Lung (tissue), 11 donors: ENCODE measurements at regions not wholly inside any gene's neighbourhood (a gene's known extent, or its start where the extent isn't known, plus 50 kb on each side); places are given as distances from the start of the nearest gene placed in this dataset.
"Not testable (repeated sequence)": the region's sequence is repeated elsewhere in the genome, so short reads cannot be mapped to it uniquely, and the experiment has no call there.

Source experiments
- ATAC-seq: fragments of 200-7000 bp; cut with Tn5 transposase; one replicate; pipeline ENCODE4 v1.9.1; 2020; ENCODE audit warnings: moderate number of reproducible peaks; ENCODE audit not compliant: insufficient read depth, low FRiP score
- DNase-seq, 3 donors: peaks; one replicate each; pipeline ENCODE4 v3.0.0-alpha.2; 2013 to 2017
- H3K27ac ChIP-seq, 2 donors: one replicate each; pipeline ENCODE4 v1.5.1; 2013; ENCODE audit warnings: mild to moderate bottlenecking in 2 of 2, moderate library complexity in 2 of 2, control low read depth in 1 of 2, inconsistent platforms in 1 of 2, low read depth in 1 of 2, low read length in 1 of 2
- H3K27me3 ChIP-seq, 3 donors: one replicate each; pipeline ENCODE4 v1.5.1; 2013; ENCODE audit warnings: low read length in 2 of 3; ENCODE audit not compliant: control insufficient read depth in 3 of 3, insufficient read depth in 3 of 3
- H3K36me3 ChIP-seq, 4 donors: one replicate each; pipeline ENCODE4 v1.5.1; 2013; ENCODE audit warnings: low read length in 4 of 4, mild to moderate bottlenecking in 1 of 4, moderate library complexity in 1 of 4; ENCODE audit not compliant: control insufficient read depth in 4 of 4, insufficient read depth in 4 of 4
- H3K4me1 ChIP-seq, 5 donors: one replicate each; pipeline ENCODE4 v1.5.1; 2013; ENCODE audit warnings: low read length in 5 of 5, mild to moderate bottlenecking in 2 of 5, moderate library complexity in 1 of 5; ENCODE audit not compliant: control insufficient read depth in 5 of 5, insufficient read depth in 5 of 5
- H3K4me3 ChIP-seq: one replicate; pipeline ENCODE4 v1.5.1; 2013; ENCODE audit warnings: mild to moderate bottlenecking, control low read depth, moderate library complexity
- H3K9ac ChIP-seq, 2 donors: one replicate each; pipeline ENCODE4 v1.5.1; 2013; ENCODE audit warnings: low read length in 2 of 2, control low read depth in 1 of 2; ENCODE audit not compliant: insufficient read depth in 1 of 2
- H3K9me3 ChIP-seq, 4 donors: one replicate each; pipeline ENCODE4 v1.5.1; 2013; ENCODE audit warnings: low read length in 3 of 4, mild to moderate bottlenecking in 1 of 4, moderate library complexity in 1 of 4; ENCODE audit not compliant: control insufficient read depth in 4 of 4, insufficient read depth in 3 of 4
- WGBS, 2 donors: extraction: QIAGEN DNeasy Blood & Tissue Kit; methylation state at CpG; one replicate each; pipeline ENCODE4 v1.1.7; 2013; 5-methylcytosine and 5-hydroxymethylcytosine counted together
- TF ChIP-seq, protein P1 (sequence below): IDR thresholded peaks from 2 replicates; pipeline ENCODE4 v1.5.1; 2012; ENCODE audit warnings: mild to moderate bottlenecking; ENCODE audit errors: control extremely low read depth, extremely low read depth
- donor health status: control.
- donor health status: control.
- donor health status: Bipolar disorder and iron deficiency.
- donor health status: healthy.
- donor health status: DM: yes; HTN: yes; CAD: no.

DNA sequence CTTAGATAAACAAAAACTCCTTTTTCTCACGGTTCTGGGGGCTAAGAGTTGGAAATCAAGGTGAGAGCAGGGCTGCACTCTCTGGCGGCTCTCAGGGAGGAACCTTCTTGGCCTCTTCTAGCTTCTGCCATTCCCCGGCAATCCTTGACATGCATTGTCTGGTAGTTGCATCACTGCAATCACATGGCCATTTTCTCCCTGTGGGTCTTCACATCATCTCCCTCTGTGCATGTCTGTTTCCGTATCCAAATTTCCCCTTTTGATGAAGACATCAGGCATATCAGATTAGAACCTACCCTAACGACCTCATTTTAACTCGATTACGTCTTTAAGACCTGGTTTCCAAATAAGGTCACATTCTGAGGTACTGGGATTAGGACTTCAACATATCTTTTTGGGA, 129.2 kb upstream of the MAN2A1 start:
- no peak for ATAC-seq
- DNase-seq = no peak
- no peak overlapping the region for H3K4me3 ChIP-seq
- H3K9me3 ChIP-seq = no peaks in the 10 kb centered on the region
- H3K36me3 ChIP-seq = no peaks in the 10 kb centered on the region
- no peaks in the 10 kb centered on the region for H3K4me1 ChIP-seq
- no peaks in the 10 kb centered on the region for H3K27me3 ChIP-seq
- no peak overlapping the region for H3K9ac ChIP-seq
- WGBS, 2 donors = 86 to 91% methylated on average over 7 of the region's 7 CpGs
- TF ChIP-seq, protein P1, sequence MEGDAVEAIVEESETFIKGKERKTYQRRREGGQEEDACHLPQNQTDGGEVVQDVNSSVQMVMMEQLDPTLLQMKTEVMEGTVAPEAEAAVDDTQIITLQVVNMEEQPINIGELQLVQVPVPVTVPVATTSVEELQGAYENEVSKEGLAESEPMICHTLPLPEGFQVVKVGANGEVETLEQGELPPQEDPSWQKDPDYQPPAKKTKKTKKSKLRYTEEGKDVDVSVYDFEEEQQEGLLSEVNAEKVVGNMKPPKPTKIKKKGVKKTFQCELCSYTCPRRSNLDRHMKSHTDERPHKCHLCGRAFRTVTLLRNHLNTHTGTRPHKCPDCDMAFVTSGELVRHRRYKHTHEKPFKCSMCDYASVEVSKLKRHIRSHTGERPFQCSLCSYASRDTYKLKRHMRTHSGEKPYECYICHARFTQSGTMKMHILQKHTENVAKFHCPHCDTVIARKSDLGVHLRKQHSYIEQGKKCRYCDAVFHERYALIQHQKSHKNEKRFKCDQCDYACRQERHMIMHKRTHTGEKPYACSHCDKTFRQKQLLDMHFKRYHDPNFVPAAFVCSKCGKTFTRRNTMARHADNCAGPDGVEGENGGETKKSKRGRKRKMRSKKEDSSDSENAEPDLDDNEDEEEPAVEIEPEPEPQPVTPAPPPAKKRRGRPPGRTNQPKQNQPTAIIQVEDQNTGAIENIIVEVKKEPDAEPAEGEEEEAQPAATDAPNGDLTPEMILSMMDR = no peak
- no peak overlapping the region for H3K27ac ChIP-seq

DNA sequence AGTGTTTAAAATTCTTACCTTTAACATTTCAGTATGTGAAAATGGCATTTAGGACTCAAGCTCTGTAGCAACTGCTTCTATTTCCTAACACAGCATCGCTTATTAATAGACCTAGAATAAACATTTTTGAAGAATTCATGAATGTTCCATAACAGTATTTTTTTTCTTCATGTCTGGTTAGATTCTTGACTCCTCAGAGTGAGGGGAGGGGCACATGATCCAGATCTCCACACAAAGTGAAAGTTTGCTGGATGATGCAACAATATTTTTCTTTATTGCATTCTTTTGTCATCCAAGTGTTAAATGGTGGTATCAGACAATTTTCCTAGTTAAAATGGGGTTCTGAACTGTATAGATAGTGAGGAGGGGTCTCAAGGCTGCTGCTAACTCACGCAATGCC, 130.8 kb upstream of the MAN2A1 start:
- H3K4me3 ChIP-seq = no peak overlapping the region
- H3K27ac ChIP-seq = no peak overlapping the region
- ATAC-seq (no peak), DNase-seq (peak in 2 of 3 donors; percentile 9 to 29)
- H3K9me3 ChIP-seq = no peaks in the 10 kb centered on the region
- H3K4me1 ChIP-seq = no peaks in the 10 kb centered on the region
- WGBS, 2 donors = 89 to 92% methylated on average over 2 of the region's 2 CpGs
- no peaks in the 10 kb centered on the region for H3K36me3 ChIP-seq
- TF ChIP-seq, protein P1 = no peak
- H3K9ac ChIP-seq = no peak overlapping the region
- no peaks in the 10 kb centered on the region for H3K27me3 ChIP-seq

DNA sequence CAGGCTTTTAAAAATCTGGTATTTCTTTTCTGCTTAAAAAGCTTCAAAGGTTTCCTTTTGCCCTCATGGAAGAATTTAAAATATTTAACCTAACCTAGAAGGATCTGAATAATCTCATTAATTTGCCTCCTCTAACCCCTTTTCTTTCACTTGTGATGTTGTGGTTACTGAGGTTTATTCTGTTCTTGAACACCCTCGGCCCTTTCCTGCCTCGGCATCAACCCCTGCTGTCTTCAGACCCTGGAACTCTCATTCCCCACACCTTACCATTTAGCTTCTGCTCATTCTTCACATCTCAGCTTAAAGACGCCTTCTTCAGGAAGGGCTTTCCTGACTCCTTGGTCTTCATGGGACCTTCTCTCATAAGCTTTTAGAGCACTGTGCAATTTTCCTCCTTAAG, 131.4 kb upstream of the MAN2A1 start:
- Histone ChIP-seq H3K27me3 (no peaks in the 10 kb centered on the region), H3K27ac (no peak overlapping the region), H3K4me1 (no peaks in the 10 kb centered on the region), H3K9me3 (no peaks in the 10 kb centered on the region), H3K36me3 (no peaks in the 10 kb centered on the region), H3K4me3 (no peak overlapping the region), H3K9ac (no peak overlapping the region)
- 43 to 55% methylated on average over 3 of the region's 3 CpGs for whole genome bisulfite sequencing, 2 donors
- DNase-seq = no peak
- TF ChIP-seq, protein P1 = no peak
- no peak for ATAC-seq

DNA sequence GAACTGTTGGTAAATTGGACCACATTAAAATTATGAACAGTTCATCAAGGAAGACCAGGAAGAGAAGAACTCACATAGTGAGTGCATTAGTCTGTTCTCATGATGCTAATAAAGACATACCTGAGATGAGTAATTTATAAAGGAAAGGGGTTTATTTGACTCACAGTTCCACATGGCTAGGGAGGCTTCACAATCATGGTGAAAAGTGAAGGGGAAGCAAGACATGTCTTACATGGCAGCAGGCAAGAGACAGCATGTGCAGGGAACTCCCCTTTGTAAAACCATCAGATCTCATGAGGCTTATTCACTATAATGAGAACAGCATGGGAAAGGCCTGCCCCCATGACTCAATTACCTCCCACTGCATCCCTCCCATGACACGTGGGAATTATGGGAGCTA, 135.9 kb upstream of the MAN2A1 start:
- Histone ChIP-seq H3K4me3 (no peak overlapping the region), H3K27me3 (no peaks in the 10 kb centered on the region), H3K9ac (no peak overlapping the region), H3K27ac (no peak overlapping the region), H3K4me1 (no peaks in the 10 kb centered on the region), H3K9me3 (peaks cover 0 to 3% (median 0%) of the 10 kb centered on the region in 4 donors), H3K36me3 (no peaks in the 10 kb centered on the region)
- no peak for DNase-seq
- TF ChIP-seq, protein P1 = no peak
- no peak for ATAC-seq
- WGBS, 2 donors = 82 to 97% methylated on average over 1 of the region's 1 CpG

DNA sequence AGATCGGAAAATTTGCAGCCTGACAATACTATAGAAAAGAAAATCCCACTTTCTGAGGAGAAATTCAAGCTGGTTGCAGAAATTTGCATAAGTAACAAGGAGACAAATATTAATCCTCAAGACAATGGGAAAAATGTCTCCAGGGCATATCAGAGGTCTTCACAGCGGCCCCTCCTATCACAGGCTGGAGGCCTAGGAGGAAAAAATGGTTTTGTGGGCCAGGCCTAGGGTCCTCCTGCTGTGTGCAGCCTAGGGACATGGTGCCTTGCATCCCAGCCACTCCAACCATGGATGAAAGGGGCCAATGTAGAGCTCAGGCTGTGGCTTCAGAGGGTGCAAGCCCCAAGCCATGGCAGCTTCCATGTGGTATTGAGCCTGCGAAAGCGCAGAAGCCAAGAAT, 138.5 kb upstream of the MAN2A1 start:
- H3K9me3 ChIP-seq, H3K27me3 ChIP-seq, H3K27ac ChIP-seq, H3K4me1 ChIP-seq, H3K36me3 ChIP-seq, H3K4me3 ChIP-seq, ATAC-seq, DNase-seq, H3K9ac ChIP-seq: not testable (repeated sequence)
- 96 to 97% methylated on average over 4 of the region's 4 CpGs for WGBS, 2 donors
